ENCODE measurements at regions not wholly inside any gene's neighbourhood (a gene's known extent, or its start where the extent isn't known, plus 50 kb on each side); places are given as distances from the start of the nearest gene placed in this dataset.
"Not testable (repeated sequence)": the region's sequence is repeated elsewhere in the genome, so short reads cannot be mapped to it uniquely, and the experiment has no call there.

DNA sequence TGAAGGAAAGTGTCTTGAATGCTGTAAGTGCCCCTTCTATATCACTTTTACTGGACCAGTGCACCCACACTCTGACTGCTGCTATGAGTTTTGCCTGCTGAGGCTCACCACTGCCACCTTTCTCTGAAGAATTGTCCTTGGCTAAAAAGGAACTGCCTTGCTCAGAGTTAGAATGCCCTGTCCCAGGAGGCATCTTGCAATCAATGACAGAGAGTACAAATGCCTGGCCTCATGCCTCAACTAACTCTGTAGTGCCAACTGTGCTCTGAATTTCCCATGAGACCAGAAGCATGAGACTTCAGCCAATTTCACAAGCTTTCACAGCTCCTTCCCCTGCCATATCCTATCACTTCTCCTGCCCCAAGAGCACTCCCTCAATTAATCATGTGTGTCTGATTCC is 569.7 kb downstream of the ZNF608 start:
- no peak for DNase-seq (ENCODE audit: low spot score)

GRCh38 chr5:124173386-124173785 is 573.1 kb downstream of the ZNF608 start:
- DNase-seq (ENCODE audit: low spot score) = no peak

- no peak for DNase-seq (ENCODE audit: low spot score)
These were observed 573.9 kb downstream of the ZNF608 start for GRCh38 chr5:124172389-124173003.

- not testable (repeated sequence) for DNase-seq (ENCODE audit: low spot score)
These were observed 578.3 kb downstream of the ZNF608 start for GRCh38 chr5:124168093-124168492.

DNA sequence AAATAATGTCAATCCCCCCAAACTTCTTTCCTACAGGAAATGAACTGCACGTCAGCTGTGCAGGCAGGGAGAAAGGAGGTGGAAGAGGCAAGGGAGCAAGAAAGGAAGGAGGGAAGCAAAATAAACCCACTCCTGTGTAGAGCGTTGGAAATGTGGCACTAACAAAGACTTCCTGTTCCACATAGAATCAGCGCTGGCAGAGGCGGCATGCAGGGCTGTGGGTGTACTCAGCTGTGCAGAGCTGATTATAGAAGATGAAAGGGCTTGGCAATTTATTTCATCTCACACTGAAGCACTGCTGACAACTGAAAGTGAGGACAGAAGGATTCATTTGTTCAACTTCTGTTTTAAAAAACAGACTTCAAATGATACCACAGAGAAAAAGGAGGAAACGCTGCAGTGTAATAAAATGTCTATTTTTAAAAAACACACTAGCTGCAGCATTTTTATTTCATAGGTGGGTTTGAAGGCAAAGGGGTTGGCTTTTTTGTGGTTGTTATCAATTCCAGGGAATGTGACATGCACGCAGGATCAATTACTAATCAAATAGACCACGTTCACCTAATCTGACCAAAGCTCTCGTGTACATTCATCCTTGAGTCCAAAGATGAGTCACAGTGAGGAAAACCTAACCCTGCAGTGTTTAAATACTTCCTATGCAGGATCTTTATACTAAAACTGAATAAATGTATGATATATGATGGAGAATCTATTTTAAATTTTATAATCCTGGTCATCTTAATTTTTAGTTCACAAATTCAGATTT is 583.5 kb downstream of the ZNF608 start:
- DNase-seq (ENCODE audit: low spot score) = peak; percentile 94

DNA sequence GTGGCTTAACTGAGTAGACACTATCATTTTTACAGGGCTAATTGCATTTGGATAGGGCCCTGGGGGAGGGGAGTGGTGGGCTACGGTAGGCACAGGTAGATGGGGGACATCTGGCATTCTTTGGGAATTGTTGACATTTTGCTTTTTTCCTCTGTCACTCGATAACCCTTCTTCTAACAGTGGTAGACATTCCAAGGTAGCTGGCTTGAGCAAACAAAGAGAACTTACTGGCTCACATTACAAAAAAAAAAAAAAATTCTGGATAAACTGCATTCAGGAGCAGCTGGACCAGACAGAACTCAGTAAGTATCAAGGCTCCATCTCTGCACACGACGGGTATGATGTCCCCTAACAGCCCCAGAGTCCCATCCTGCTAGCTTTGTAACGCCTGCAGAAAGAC is 585.2 kb downstream of the ZNF608 start:
- no peak for DNase-seq (ENCODE audit: low spot score)

DNA sequence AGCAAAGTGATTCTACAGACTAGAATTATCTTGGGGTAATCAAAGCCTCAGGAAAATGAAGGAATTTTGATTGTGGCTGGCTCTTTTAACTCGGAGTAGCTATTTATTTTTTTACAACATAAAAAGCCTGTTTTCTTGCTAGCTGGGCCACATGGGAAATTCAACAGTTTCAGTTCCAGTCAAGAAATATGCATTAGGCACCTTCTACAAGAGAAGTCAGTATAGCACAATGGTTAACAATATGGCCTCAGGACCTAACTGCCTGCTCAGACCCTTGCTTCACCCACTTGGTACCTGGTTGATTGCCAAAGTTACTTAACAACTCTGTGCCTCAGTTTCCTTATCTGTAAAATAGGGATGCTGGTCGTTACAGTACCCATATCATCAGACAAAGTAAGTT is 586.2 kb downstream of the ZNF608 start:
- no peak for DNase-seq (ENCODE audit: low spot score)

DNA sequence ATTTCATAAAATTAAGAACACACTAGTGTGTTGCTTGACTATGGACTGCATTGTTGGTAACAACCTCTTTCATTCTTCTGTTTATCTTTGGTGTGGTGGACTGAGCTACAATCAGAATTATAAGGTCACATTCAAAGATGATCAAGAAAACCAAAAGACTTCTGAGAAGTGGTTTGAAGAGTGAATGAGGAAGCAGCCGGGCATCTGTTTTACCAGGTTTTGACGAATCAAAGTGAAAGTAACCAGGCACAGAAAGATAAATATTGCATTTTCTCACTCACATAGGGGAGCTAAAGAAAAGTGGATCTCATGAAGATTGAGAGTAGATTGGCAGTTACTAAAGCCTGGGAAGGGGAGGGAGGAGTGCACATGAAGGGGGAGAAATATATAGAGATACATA is 589.1 kb downstream of the ZNF608 start:
- DNase-seq (ENCODE audit: low spot score) = no peak

- DNase-seq (ENCODE audit: low spot score) = no peak
These were observed 589.9 kb downstream of the ZNF608 start for GRCh38 chr5:124156415-124156996.

DNA sequence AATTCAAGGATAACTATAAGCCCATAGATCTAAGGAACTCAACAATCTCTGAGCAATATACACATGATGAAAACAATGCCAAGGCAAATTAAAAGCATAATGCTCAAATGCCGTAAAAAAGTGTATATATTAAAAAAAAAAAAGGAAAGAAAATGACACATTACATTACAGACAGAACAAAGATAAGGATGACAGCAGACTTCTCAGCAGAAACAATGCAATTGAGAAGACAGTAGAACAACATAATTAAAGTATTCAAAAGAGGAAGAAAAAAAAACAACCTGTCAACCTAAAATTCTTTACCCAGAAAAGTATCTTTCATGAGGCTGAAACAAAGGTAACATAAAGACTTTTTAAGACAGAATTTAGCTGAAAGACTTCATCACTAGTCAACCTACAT is 591.7 kb downstream of the ZNF608 start:
- DNase-seq (ENCODE audit: low spot score) = peak; percentile 46

GRCh38 chr5:124153588-124153987 is 592.9 kb downstream of the ZNF608 start:
- no peak for DNase-seq (ENCODE audit: low spot score)

DNA sequence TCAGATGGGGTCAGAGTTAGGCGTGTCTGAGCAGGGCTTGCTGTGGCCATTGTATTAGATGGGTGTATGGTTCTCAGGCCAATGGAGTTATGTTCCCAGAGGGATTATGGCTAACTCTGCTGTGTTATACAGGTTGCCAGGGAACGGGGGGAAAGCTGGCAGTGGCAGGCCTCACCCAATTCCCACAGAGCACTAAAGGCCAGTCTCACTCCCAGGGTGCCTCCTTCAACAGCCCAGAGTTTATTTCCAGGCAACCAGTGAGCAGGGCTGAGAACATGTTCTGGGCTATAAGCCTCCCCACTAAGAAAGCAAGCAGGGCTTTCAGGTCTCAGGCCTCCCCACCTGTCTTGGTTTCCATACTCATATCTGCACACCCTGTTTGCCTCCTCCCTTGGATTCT is 597.9 kb downstream of the ZNF608 start:
- DNase-seq (ENCODE audit: low spot score) = no peak

GRCh38 chr5:124140060-124140459 is 606.4 kb downstream of the ZNF608 start:
- no peak for DNase-seq (ENCODE audit: low spot score)

DNA sequence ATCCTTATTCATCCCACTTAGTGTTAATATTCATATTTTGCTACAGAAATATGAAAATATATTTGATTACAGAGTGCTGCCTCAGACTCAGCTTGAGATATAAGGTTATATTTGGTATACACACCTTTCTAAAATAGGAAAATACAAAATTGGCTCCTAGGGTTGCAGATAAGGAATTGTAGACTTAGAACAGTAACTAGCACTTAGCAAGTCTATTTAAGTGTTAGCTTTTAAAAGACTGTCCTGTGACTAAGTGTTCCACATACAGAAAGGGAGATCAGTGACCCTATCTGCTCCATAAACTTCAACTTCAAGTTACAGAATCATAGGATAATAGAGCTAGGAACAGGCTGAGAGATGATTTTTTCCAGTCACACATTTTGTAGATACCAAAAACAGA is 607.0 kb downstream of the ZNF608 start:
- no peak for DNase-seq (ENCODE audit: low spot score)

GRCh38 chr5:124136609-124137008 is 609.8 kb downstream of the ZNF608 start:
- DNase-seq (ENCODE audit: low spot score) = no peak

- DNase-seq (ENCODE audit: low spot score) = no peak
These were observed 611.5 kb downstream of the ZNF608 start for GRCh38 chr5:124134941-124135340.

- DNase-seq (ENCODE audit: low spot score) = no peak
These were observed 613.0 kb downstream of the ZNF608 start for GRCh38 chr5:124133406-124133805.

DNA sequence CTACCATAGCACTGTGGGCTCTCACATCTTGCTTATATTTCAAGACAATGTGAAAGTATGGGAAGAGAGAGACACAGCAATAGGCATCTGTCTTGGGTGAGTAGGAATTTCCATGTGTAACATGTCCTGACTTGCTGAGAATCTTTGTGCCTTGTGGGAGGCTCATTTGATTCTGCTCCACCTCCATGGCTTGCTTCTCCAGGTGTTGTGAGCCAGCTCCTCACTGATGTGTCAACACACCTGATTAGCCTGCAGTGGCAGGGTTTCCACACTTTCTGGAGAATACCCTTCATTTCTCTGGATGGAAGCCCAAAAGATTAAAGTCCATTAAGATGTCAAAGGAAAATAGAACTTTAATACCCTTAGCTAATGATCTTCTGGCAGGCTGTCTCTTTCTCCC is 613.6 kb downstream of the ZNF608 start:
- DNase-seq (ENCODE audit: low spot score) = no peak

GRCh38 chr5:124131466-124131865 is 615.0 kb downstream of the ZNF608 start:
- no peak for DNase-seq (ENCODE audit: low spot score)

DNA sequence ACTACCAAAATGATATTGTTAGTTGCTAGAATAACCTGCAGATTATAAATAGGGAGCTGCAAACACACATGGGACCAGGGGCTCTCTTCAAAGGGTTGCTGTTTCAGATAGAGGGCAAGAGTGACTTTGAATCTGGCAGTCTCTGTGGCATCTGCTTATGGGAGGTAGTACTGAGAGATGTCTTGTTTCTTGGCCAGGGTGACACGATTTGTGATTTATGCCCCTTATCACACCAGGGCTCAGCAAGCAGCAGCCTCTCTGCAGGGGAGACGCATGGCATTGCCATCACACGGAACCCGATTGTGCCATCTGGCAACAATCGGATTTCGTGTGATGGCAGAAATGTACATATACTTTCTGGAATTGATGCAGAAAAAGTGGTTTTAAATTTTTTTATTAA is 615.6 kb downstream of the ZNF608 start:
- DNase-seq (ENCODE audit: low spot score) = no peak

- no peak for DNase-seq (ENCODE audit: low spot score)
These were observed 616.9 kb downstream of the CSNK1G3 start for GRCh38 chr5:124128867-124129266.

DNA sequence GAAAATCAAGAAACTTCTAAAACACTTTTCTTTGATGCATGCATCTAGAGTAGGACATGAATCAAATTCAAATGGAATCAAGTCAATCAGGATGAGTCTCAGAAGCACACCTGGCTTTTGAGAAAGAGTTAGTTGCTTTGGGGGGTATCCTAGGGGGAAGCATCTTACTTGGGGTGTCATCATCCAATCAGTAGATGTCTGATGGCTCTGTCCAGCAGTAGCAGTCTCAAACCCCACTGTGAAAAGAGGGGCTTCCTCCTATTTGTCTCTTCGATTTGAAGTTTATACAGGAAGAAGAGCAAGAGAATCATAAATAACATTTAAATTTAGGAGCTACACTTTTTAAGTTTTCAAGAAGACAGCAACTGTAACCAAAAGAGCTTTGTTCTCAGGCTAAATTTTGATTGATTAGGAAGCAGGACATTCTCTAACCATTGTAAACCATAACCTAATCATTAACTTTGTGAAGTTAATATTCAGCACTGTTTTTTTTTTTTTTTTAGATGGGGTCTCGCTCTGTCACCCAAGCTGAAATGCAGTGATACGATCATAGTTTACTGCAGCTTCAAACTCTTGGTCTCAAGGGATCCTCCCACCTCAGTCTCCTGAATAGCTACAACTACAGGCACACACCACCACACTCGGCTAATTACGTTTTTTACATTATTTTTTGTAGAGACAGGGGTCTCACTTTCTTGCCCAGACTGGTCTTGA is 614.7 kb downstream of the CSNK1G3 start:
- DNase-seq (ENCODE audit: low spot score) = no peak

- DNase-seq (ENCODE audit: low spot score) = no peak
These were observed 612.8 kb downstream of the CSNK1G3 start for GRCh38 chr5:124124711-124125229.

Data from SW480 (cell line).